Right lobe of liver (tissue), 6 donors: ENCODE measurements at regions not wholly inside any gene's neighbourhood (a gene's known extent, or its start where the extent isn't known, plus 50 kb on each side); places are given as distances from the start of the nearest gene placed in this dataset.

Experiments used
- ATAC-seq, 4 donors: fragments of 200-7000 bp; cut with Tn5 transposase; one replicate each; pipeline ENCODE4 v1.9.1; 2020; ENCODE audit warnings: mild to moderate bottlenecking in 4 of 4, moderate library complexity in 4 of 4
- DNase-seq, 3 donors: peaks; one replicate each; pipeline ENCODE4 v3.0.0-alpha.2; 2020
- H3K27ac ChIP-seq, 3 donors: fragments of 200-600 bp; one replicate each; pipeline ENCODE4 v1.8.0; 2022
- H3K27me3 ChIP-seq, 2 donors: fragments of 200-600 bp; one replicate each; pipeline ENCODE4 v1.8.0; 2022
- H3K36me3 ChIP-seq, 4 donors: fragments of 200-600 bp; sonication (generic) in 1 of 4; one replicate each; pipeline versions ENCODE4 v1.5.1 to v1.8.0; 2017 to 2022; ENCODE audit warnings: control low read depth in 1 of 4
- H3K4me1 ChIP-seq, 4 donors: fragments of 200-600 bp; sonication (generic) in 1 of 4; one replicate each; pipeline versions ENCODE4 v1.5.1 to v1.8.0; 2017 to 2022; ENCODE audit warnings: control low read depth in 1 of 4
- H3K4me3 ChIP-seq, 3 donors: fragments of 200-600 bp; one replicate each; pipeline ENCODE4 v1.8.0; 2022
- H3K9me3 ChIP-seq, 4 donors: fragments of 200-600 bp; sonication (generic) in 1 of 4; one replicate each; pipeline versions ENCODE4 v1.5.1 to v1.8.0; 2017 to 2022; ENCODE audit warnings: control low read depth in 1 of 4
- CTCF ChIP-seq, 4 donors: fragments of 200-600 bp in 3 of 4; fragments of 450-650 bp in 1 of 4; IDR thresholded peaks; one replicate each; pipeline versions ENCODE4 v1.5.1 to v1.8.0; 2016 to 2022; ENCODE audit warnings: antibody characterized with exemption in 4 of 4, mild to moderate bottlenecking in 2 of 4
- POLR2A ChIP-seq: fragments of 450-650 bp; IDR thresholded peaks from one replicate; pipeline ENCODE4 v1.6.1; 2017; ENCODE audit warnings: antibody characterized with exemption, mild to moderate bottlenecking
- WGBS: methylation state at CpG from one replicate; pipeline ENCODE4 v1.1.6; 2018; ENCODE audit warnings: low coverage, low lambda C conversion rate; ENCODE audit not compliant: insufficient coverage; ENCODE audit errors: missing lambda C conversion rate; 5-methylcytosine and 5-hydroxymethylcytosine counted together
- intact Hi-C, 2 donors: fragments of 100-400 bp; cut with DNase I; formaldehyde crosslinking; loops; one replicate each; pipeline versions ENCODE4 v1.11.2 to v1.14.1; 2022
- donor health status: DM: no; HTN: yes; CAD: no.
- donor health status: DM: no; HTN: no; CAD: no.
- donor health status: DM: no; HTN: no; CAD: no.
- donor health status: DM: no; HTN: yes; CAD: no.
- donor health status: DM: no; HTN: yes; CAD: no.

GRCh38 chr9:81156381-81156780 is 533.0 kb downstream of the TLE1 start:
- H3K27me3 ChIP-seq = no peaks in the 10 kb centered on the region
- no peak overlapping the region for H3K4me3 ChIP-seq
- intact Hi-C loops = no loop called here
- TF ChIP-seq CTCF (IDR thresholded peaks at IDR 0.05) (no peak), POLR2A (no peak)
- ATAC-seq (no peak), DNase-seq (no peak)
- H3K9me3 ChIP-seq = no peaks in the 10 kb centered on the region
- H3K4me1 ChIP-seq = no peaks in the 10 kb centered on the region
- H3K27ac ChIP-seq = no peak overlapping the region
- no peaks in the 10 kb centered on the region for H3K36me3 ChIP-seq

- WGBS = 21% methylated on average over 2 of the region's 2 CpGs
- no peaks in the 10 kb centered on the region for H3K9me3 ChIP-seq
- H3K36me3 ChIP-seq = no peaks in the 10 kb centered on the region
- DNase-seq (no peak), ATAC-seq (peak in 1 of 4 donors; percentile 15)
- intact Hi-C loops = no loop called here
- H3K4me3 ChIP-seq = no peak overlapping the region
- no peak overlapping the region for H3K27ac ChIP-seq
- H3K27me3 ChIP-seq = no peaks in the 10 kb centered on the region
- no peaks in the 10 kb centered on the region for H3K4me1 ChIP-seq
- TF ChIP-seq CTCF (IDR thresholded peaks at IDR 0.05) = no peak
- no peak for TF ChIP-seq POLR2A
Observed at GRCh38 chr9:81150016-81150625, 539.2 kb downstream of the TLE1 start.

GRCh38 chr9:81146684-81147337 is 542.5 kb downstream of the TLE1 start:
- Histone ChIP-seq H3K27ac (no peak overlapping the region), H3K9me3 (no peaks in the 10 kb centered on the region), H3K4me3 (no peak overlapping the region), H3K27me3 (no peaks in the 10 kb centered on the region), H3K4me1 (no peaks in the 10 kb centered on the region), H3K36me3 (no peaks in the 10 kb centered on the region)
- TF ChIP-seq CTCF (IDR thresholded peaks at IDR 0.05) = no peak
- TF ChIP-seq POLR2A = no peak
- ATAC-seq = no peak
- intact Hi-C loops = no loop called here
- WGBS = 75% methylated on average over 4 of the region's 4 CpGs
- DNase-seq = no peak

GRCh38 chr9:81146241-81146640 is 543.1 kb downstream of the TLE1 start:
- intact Hi-C loops = no loop called here
- DNase-seq (no peak), ATAC-seq (no peak)
- Histone ChIP-seq H3K9me3 (no peaks in the 10 kb centered on the region), H3K36me3 (no peaks in the 10 kb centered on the region), H3K27me3 (no peaks in the 10 kb centered on the region), H3K27ac (no peak overlapping the region), H3K4me1 (no peaks in the 10 kb centered on the region), H3K4me3 (no peak overlapping the region)
- TF ChIP-seq CTCF (IDR thresholded peaks at IDR 0.05) = no peak
- TF ChIP-seq POLR2A = no peak
- 52% methylated on average over 3 of the region's 3 CpGs for WGBS
